ENCODE measurements at regions not wholly inside any gene's neighbourhood (a gene's known extent, or its start where the extent isn't known, plus 50 kb on each side); places are given as distances from the start of the nearest gene placed in this dataset.
A peak's percentile ranks its signal among the peaks of the same experiment; 100 is the strongest.

GRCh38 chr4:159487284-159487747 is 384.4 kb downstream of the RAPGEF2 start:
- CTCF ChIA-PET, result interaction anchor here (0.8 to 3.9 kb wide), 6 partner anchors 9 to 24 kb away, joined by 3 to 17 read pairs (median 3); no protein-coding TSS in a partner anchor
- Histone ChIP-seq H2AFZ (ENCODE audit: insufficient read depth, low read depth, low read length, poor library complexity, severe bottlenecking) (no peak overlapping the region), H3K9me3 (ENCODE audit: control extremely low read depth in 1 of 3, control insufficient read depth in 2 of 3, insufficient read depth in 1 of 3, low read length in 2 of 3) (peaks cover 0 to 4% (median 0%) of the 10 kb centered on the region in 3 donors), H3K4me3 (ENCODE audit: control extremely low read depth in 1 of 5, extremely low read depth in 1 of 5, insufficient read depth in 1 of 5, low read depth in 2 of 5, low read length in 4 of 5) (no peak overlapping the region), H3K9ac (ENCODE audit: low read length) (no peak overlapping the region), H3K79me2 (ENCODE audit: control insufficient read depth, insufficient read depth, low read length) (no peaks in the 10 kb centered on the region), H3K36me3 (replicated peaks in 1 of 2; ENCODE audit: control extremely low read depth in 1 of 2, control insufficient read depth in 1 of 2, extremely low read depth in 1 of 2, insufficient read depth in 2 of 2, low read length in 1 of 2) (no peaks in the 10 kb centered on the region), H3K4me1 (ENCODE audit: control insufficient read depth in 2 of 2, insufficient read depth in 2 of 2, low read length in 2 of 2) (no peaks in the 10 kb centered on the region), H3K27ac (ENCODE audit: low read length in 2 of 2) (no peak overlapping the region), H3K4me2 (replicated peaks; ENCODE audit: low read depth, low read length, poor library complexity, severe bottlenecking) (no peak overlapping the region), H4K20me1 (ENCODE audit: control insufficient read depth, insufficient read depth, low read length, poor library complexity, severe bottlenecking) (no peaks in the 10 kb centered on the region), H3K27me3 (replicated peaks in 1 of 4; ENCODE audit: control extremely low read depth in 1 of 4, control insufficient read depth in 3 of 4, insufficient read depth in 4 of 4, low read length in 3 of 4) (peaks cover 0 to 4% (median 0%) of the 10 kb centered on the region in 4 experiments)
- DNase-seq, result peak; percentile 35
- POLR2A ChIA-PET, result no interaction called here
- no peak overlapping the region for H3K27ac Mint-ChIP-seq
- no peak for ATAC-seq (ENCODE audit: low read depth)
- H3K27me3 Mint-ChIP-seq, result peaks cover 4% of the 10 kb centered on the region
- no peaks in the 10 kb centered on the region for H3K4me1 Mint-ChIP-seq
- intact Hi-C loops (cut with micrococcal nuclease), result no loop called here
- no peak overlapping the region for H3K4me3 Mint-ChIP-seq
- no peaks in the 10 kb centered on the region for H3K9me3 Mint-ChIP-seq (ENCODE audit: insufficient read depth)
- WGBS (ENCODE audit: insufficient coverage), result 10% methylated on average over 7 of the region's 8 CpGs
- peak; percentile 65 for TF ChIP-seq CTCF (IDR thresholded peaks at IDR 0.05)
- TF ChIP-seq EZH2 (IDR thresholded peaks at IDR 0.05; ENCODE audit: borderline replicate concordance, insufficient read depth, low read depth, low read length, poor library complexity, severe bottlenecking), result no peak

GRCh38 chr4:159489646-159490045 is 386.8 kb downstream of the RAPGEF2 start:
- H3K4me1 ChIP-seq (ENCODE audit: control insufficient read depth in 2 of 2, insufficient read depth in 2 of 2, low read length in 2 of 2), result no peaks in the 10 kb centered on the region
- Mint-ChIP-seq H3K4me1 (no peaks in the 10 kb centered on the region), H3K27ac (no peak overlapping the region), H3K9me3 (ENCODE audit: insufficient read depth) (no peaks in the 10 kb centered on the region), H3K27me3 (peaks cover 4% of the 10 kb centered on the region), H3K4me3 (no peak overlapping the region)
- ChIA-PET POLR2A (no interaction called here), CTCF (no interaction called here)
- H2AFZ ChIP-seq (ENCODE audit: insufficient read depth, low read depth, low read length, poor library complexity, severe bottlenecking), result no peak overlapping the region
- no peak overlapping the region for H3K4me2 ChIP-seq (replicated peaks; ENCODE audit: low read depth, low read length, poor library complexity, severe bottlenecking)
- no peaks in the 10 kb centered on the region for H3K79me2 ChIP-seq (ENCODE audit: control insufficient read depth, insufficient read depth, low read length)
- H3K36me3 ChIP-seq (replicated peaks in 1 of 2; ENCODE audit: control extremely low read depth in 1 of 2, control insufficient read depth in 1 of 2, extremely low read depth in 1 of 2, insufficient read depth in 2 of 2, low read length in 1 of 2), result no peaks in the 10 kb centered on the region
- DNase-seq (no peak), ATAC-seq (ENCODE audit: low read depth) (no peak)
- no peaks in the 10 kb centered on the region for H4K20me1 ChIP-seq (ENCODE audit: control insufficient read depth, insufficient read depth, low read length, poor library complexity, severe bottlenecking)
- no peak overlapping the region for H3K27ac ChIP-seq (ENCODE audit: low read length in 2 of 2)
- peaks cover 0 to 4% (median 0%) of the 10 kb centered on the region in 4 experiments for H3K27me3 ChIP-seq (replicated peaks in 1 of 4; ENCODE audit: control extremely low read depth in 1 of 4, control insufficient read depth in 3 of 4, insufficient read depth in 4 of 4, low read length in 3 of 4)
- intact Hi-C loops (cut with micrococcal nuclease), result no loop called here
- no CpG with 5 or more reads among the region's 1 CpG for WGBS (ENCODE audit: insufficient coverage)
- TF ChIP-seq EZH2 (IDR thresholded peaks at IDR 0.05; ENCODE audit: borderline replicate concordance, insufficient read depth, low read depth, low read length, poor library complexity, severe bottlenecking), result no peak
- TF ChIP-seq CTCF (IDR thresholded peaks at IDR 0.05), result no peak
- H3K9me3 ChIP-seq (ENCODE audit: control extremely low read depth in 1 of 3, control insufficient read depth in 2 of 3, insufficient read depth in 1 of 3, low read length in 2 of 3), result peaks cover 0 to 4% (median 0%) of the 10 kb centered on the region in 3 donors
- H3K9ac ChIP-seq (ENCODE audit: low read length), result no peak overlapping the region
- H3K4me3 ChIP-seq (ENCODE audit: control extremely low read depth in 1 of 5, extremely low read depth in 1 of 5, insufficient read depth in 1 of 5, low read depth in 2 of 5, low read length in 4 of 5), result no peak overlapping the region

Measured in B cell (primary cell).